H9 (cell line): ENCODE measurements at regions not wholly inside any gene's neighbourhood (a gene's known extent, or its start where the extent isn't known, plus 50 kb on each side); places are given as distances from the start of the nearest gene placed in this dataset.

Experiments used
- DNase-seq: peaks from one replicate; pipeline ENCODE4 v3.0.0-alpha.2; 2017
- H2AFZ ChIP-seq: one replicate; pipeline ENCODE4 v1.6.1; 2013; ENCODE audit warnings: mild to moderate bottlenecking, low read length, control low read depth, moderate library complexity
- H2AK5ac ChIP-seq: 2 replicates; pipeline ENCODE4 v1.6.1; 2013; ENCODE audit warnings: low read length, control low read depth, mixed read lengths; ENCODE audit not compliant: insufficient read length
- H2BK120ac ChIP-seq: one replicate; pipeline ENCODE4 v1.6.1; 2013; ENCODE audit warnings: low read depth, mild to moderate bottlenecking, low read length, control low read depth, inconsistent platforms; ENCODE audit not compliant: poor library complexity, severe bottlenecking
- H2BK12ac ChIP-seq: 2 replicates; pipeline ENCODE4 v1.6.1; 2013; ENCODE audit warnings: low read length, control low read depth, mixed read lengths, low read depth; ENCODE audit not compliant: insufficient read length
- H2BK15ac ChIP-seq: 2 replicates; pipeline ENCODE4 v1.6.1; 2013; ENCODE audit warnings: low read depth, low read length, control low read depth
- H2BK20ac ChIP-seq: one replicate; pipeline ENCODE4 v1.6.1; 2013; ENCODE audit warnings: low read depth, mild to moderate bottlenecking, low read length, control low read depth, inconsistent platforms; ENCODE audit not compliant: poor library complexity, severe bottlenecking
- H2BK5ac ChIP-seq: 2 replicates; pipeline ENCODE4 v1.6.1; 2013; ENCODE audit warnings: low read length, control low read depth, mixed read lengths; ENCODE audit not compliant: insufficient read length
- H3K14ac ChIP-seq: 2 replicates; pipeline ENCODE4 v1.6.1; 2013; ENCODE audit warnings: low read length, control low read depth; ENCODE audit not compliant: insufficient read depth
- H3K18ac ChIP-seq: 2 replicates; pipeline ENCODE4 v1.6.1; 2013; ENCODE audit warnings: low read depth, mild to moderate bottlenecking, mixed read lengths, low read length, control low read depth; ENCODE audit not compliant: insufficient read length
- H3K23ac ChIP-seq: 2 replicates; pipeline ENCODE4 v1.6.1; 2013; ENCODE audit warnings: low read length, control low read depth, mixed read lengths, low read depth; ENCODE audit not compliant: insufficient read length
- H3K23me2 ChIP-seq: 2 replicates; pipeline ENCODE4 v1.6.1; 2013; ENCODE audit warnings: low read depth, mild to moderate bottlenecking, mixed read lengths, low read length, control low read depth; ENCODE audit not compliant: insufficient read length, poor library complexity, severe bottlenecking
- H3K27ac ChIP-seq: 2 replicates; pipeline ENCODE4 v1.5.1; 2013; ENCODE audit warnings: low read length, control low read depth, mixed read lengths, low read depth; ENCODE audit not compliant: insufficient read length
- H3K27me3 ChIP-seq: 2 replicates; pipeline ENCODE4 v1.6.1; 2013; ENCODE audit warnings: low read length, control low read depth, inconsistent platforms; ENCODE audit not compliant: insufficient read depth
- H3K4ac ChIP-seq: 2 replicates; pipeline ENCODE4 v1.6.1; 2013; ENCODE audit warnings: low read depth, mild to moderate bottlenecking, control low read depth, inconsistent platforms, low read length, moderate library complexity
- H3K4me1 ChIP-seq: 2 replicates; pipeline ENCODE4 v1.6.1; 2013; ENCODE audit warnings: low read length, control low read depth, inconsistent platforms; ENCODE audit not compliant: insufficient read depth
- H3K4me2 ChIP-seq: 2 replicates; pipeline ENCODE4 v1.6.1; 2013; ENCODE audit warnings: low read length, control low read depth, mixed read lengths; ENCODE audit not compliant: insufficient read length, insufficient read depth
- H3K56ac ChIP-seq: 2 replicates; pipeline ENCODE4 v1.6.1; 2013; ENCODE audit warnings: low read depth, mild to moderate bottlenecking, mixed read lengths, low read length, control low read depth; ENCODE audit not compliant: insufficient read length
- H3K79me1 ChIP-seq: 2 replicates; pipeline ENCODE4 v1.6.1; 2013; ENCODE audit warnings: low read depth, mild to moderate bottlenecking, moderate library complexity, low read length, control low read depth, inconsistent platforms; ENCODE audit not compliant: insufficient read depth, poor library complexity, severe bottlenecking
- H3K79me2 ChIP-seq: 2 replicates; pipeline ENCODE4 v1.6.1; 2013; ENCODE audit warnings: low read length, control low read depth, inconsistent platforms; ENCODE audit not compliant: insufficient read depth
- H3K9ac ChIP-seq: 2 replicates; pipeline ENCODE4 v1.6.1; 2013; ENCODE audit warnings: low read length, control low read depth, mixed read lengths; ENCODE audit not compliant: insufficient read length; ENCODE audit errors: extremely low read depth
- H3K9me3 ChIP-seq: one replicate; pipeline ENCODE4 v1.6.1; 2013; ENCODE audit warnings: low read depth, low read length, inconsistent platforms; ENCODE audit not compliant: control insufficient read depth
- H3T11ph ChIP-seq: one replicate; pipeline ENCODE4 v1.6.1; 2013; ENCODE audit warnings: mild to moderate bottlenecking, low read length, control low read depth, inconsistent platforms
- H4K20me1 ChIP-seq: one replicate; pipeline ENCODE4 v1.6.1; 2013; ENCODE audit not compliant: control insufficient read depth, insufficient read length, insufficient read depth
- H4K5ac ChIP-seq: 2 replicates; pipeline ENCODE4 v1.6.1; 2013; ENCODE audit warnings: low read depth, mild to moderate bottlenecking, mixed read lengths, low read length, control low read depth; ENCODE audit not compliant: insufficient read length
- H4K8ac ChIP-seq: replicated peaks from 2 replicates; pipeline ENCODE4 v1.6.1; 2013; ENCODE audit warnings: low read length, control low read depth, mixed read lengths, low read depth; ENCODE audit not compliant: insufficient read length
- H4K91ac ChIP-seq: 2 replicates; pipeline ENCODE4 v1.6.1; 2013; ENCODE audit warnings: low read depth, mild to moderate bottlenecking, moderate library complexity, mixed read lengths, low read length, control low read depth; ENCODE audit not compliant: insufficient read length
- H3K27ac Mint-ChIP-seq, 3 experiments: 2 replicates in 2 of 3; 3 replicates in 1 of 3; pipeline ENCODE4 v1.8.0; 2020 to 2021; ENCODE audit warnings: mixed read lengths in 3 of 3, mild to moderate bottlenecking in 1 of 3, moderate library complexity in 1 of 3
- H3K27me3 Mint-ChIP-seq: 2 replicates; pipeline ENCODE4 v1.8.0; 2021; ENCODE audit warnings: low read depth, mild to moderate bottlenecking, moderate library complexity, mixed read lengths
- H3K36me3 Mint-ChIP-seq, 3 experiments: 2 replicates in 2 of 3; 3 replicates in 1 of 3; pipeline ENCODE4 v1.8.0; 2020 to 2021; ENCODE audit warnings: low read depth in 3 of 3, mixed read lengths in 3 of 3; ENCODE audit not compliant: insufficient read depth in 1 of 3
- H3K4me1 Mint-ChIP-seq, 2 experiments: 2 replicates each; pipeline ENCODE4 v1.8.0; 2020; ENCODE audit warnings: mixed read lengths in 2 of 2
- H3K4me3 Mint-ChIP-seq, 2 experiments: 2 replicates in 1 of 2; 3 replicates in 1 of 2; pipeline ENCODE4 v1.8.0; 2020 to 2021; ENCODE audit warnings: mild to moderate bottlenecking in 2 of 2, mixed read lengths in 2 of 2, moderate library complexity in 1 of 2
- H3K9me3 Mint-ChIP-seq, 2 experiments: 2 replicates in 1 of 2; 3 replicates in 1 of 2; pipeline ENCODE4 v1.8.0; 2020; ENCODE audit warnings: mild to moderate bottlenecking in 2 of 2, mixed read lengths in 2 of 2, moderate library complexity in 1 of 2
- CTCF ChIP-seq: fragments of 200-600 bp; sonication (generic); conservative IDR thresholded peaks from 3 replicates; pipeline ENCODE4 v1.8.0; 2021; ENCODE audit warnings: antibody characterized with exemption, mild to moderate bottlenecking
- WGBS: extraction: QIAGEN DNeasy Blood & Tissue Kit; methylation state at CpG from one replicate; pipeline ENCODE4 v1.1.7; 2013; ENCODE audit warnings: missing lambda C conversion rate, low lambda C conversion rate, mixed read lengths; ENCODE audit not compliant: insufficient read length; ENCODE audit errors: extremely low coverage; 5-methylcytosine and 5-hydroxymethylcytosine counted together

GRCh38 chr16:59368586-59368985 lies 634.5 kb upstream of the GOT2 start:
- H3K18ac ChIP-seq, result no peak overlapping the region

More at GRCh38 chr16:59368586-59368985, 634.5 kb upstream of the GOT2 start:
- H3K79me1 ChIP-seq, result no peaks in the 10 kb centered on the region
- no peak overlapping the region for H4K91ac ChIP-seq
- no peak overlapping the region for H2BK120ac ChIP-seq
- no CpG with 5 or more reads among the region's 6 CpGs for WGBS
- no peaks in the 10 kb centered on the region for H3K9me3 ChIP-seq
- H3K4me1 ChIP-seq, result no peaks in the 10 kb centered on the region; the same call in 1 of the 2 replicates
- H2BK15ac ChIP-seq, result no peak overlapping the region
- peaks cover 0 to 1% (median 0%) of the 10 kb centered on the region in 3 experiments; a peak in 2 of 7 replicates for H3K36me3 Mint-ChIP-seq
- no peak overlapping the region for H3K4ac ChIP-seq
- H3K4me2 ChIP-seq, result no peak overlapping the region
- H2BK12ac ChIP-seq, result no peak overlapping the region
- H4K20me1 ChIP-seq, result no peaks in the 10 kb centered on the region
- H3K27ac ChIP-seq, result no peak overlapping the region
- H3K23me2 ChIP-seq, result no peaks in the 10 kb centered on the region
- no peak overlapping the region for H3K23ac ChIP-seq
- no peak overlapping the region for H3K4me3 Mint-ChIP-seq
- H2BK20ac ChIP-seq, result no peak overlapping the region
- no peak overlapping the region for H2AK5ac ChIP-seq
- H3K56ac ChIP-seq, result no peak overlapping the region
- H3K27me3 Mint-ChIP-seq, result peaks cover 9% of the 10 kb centered on the region
- DNase-seq, result no peak
- H2AFZ ChIP-seq, result no peak overlapping the region
- H4K8ac ChIP-seq, result no peak overlapping the region
- H3K14ac ChIP-seq, result no peak overlapping the region
- no peak for TF ChIP-seq CTCF
- no peak overlapping the region for H3K9ac ChIP-seq
- no peak overlapping the region for H2BK5ac ChIP-seq
- H3K27me3 ChIP-seq, result no peaks in the 10 kb centered on the region
- H3K27ac Mint-ChIP-seq, result no peak overlapping the region
- no peak overlapping the region for H4K5ac ChIP-seq
- peaks cover 20 to 21% of the 10 kb centered on the region in 2 experiments for H3K4me1 Mint-ChIP-seq
- no peaks in the 10 kb centered on the region for H3K79me2 ChIP-seq
- no peak overlapping the region for H3T11ph ChIP-seq
- H3K9me3 Mint-ChIP-seq, result peaks cover 1 to 6% of the 10 kb centered on the region in 2 experiments; a peak in 3 of 5 replicates
